GM21576 (cell line): ENCODE measurements at regions not wholly inside any gene's neighbourhood (a gene's known extent, or its start where the extent isn't known, plus 50 kb on each side); places are given as distances from the start of the nearest gene placed in this dataset.
"Not testable (repeated sequence)": the region's sequence is repeated elsewhere in the genome, so short reads cannot be mapped to it uniquely, and the experiment has no call there.

Source experiments
- ATAC-seq: cut with Tn5 transposase; IDR thresholded peaks from one replicate; pipeline ENCODE4 v1.9.1; 2021; ENCODE audit warnings: mild to moderate bottlenecking, moderate library complexity; ENCODE audit not compliant: unreplicated experiment

DNA sequence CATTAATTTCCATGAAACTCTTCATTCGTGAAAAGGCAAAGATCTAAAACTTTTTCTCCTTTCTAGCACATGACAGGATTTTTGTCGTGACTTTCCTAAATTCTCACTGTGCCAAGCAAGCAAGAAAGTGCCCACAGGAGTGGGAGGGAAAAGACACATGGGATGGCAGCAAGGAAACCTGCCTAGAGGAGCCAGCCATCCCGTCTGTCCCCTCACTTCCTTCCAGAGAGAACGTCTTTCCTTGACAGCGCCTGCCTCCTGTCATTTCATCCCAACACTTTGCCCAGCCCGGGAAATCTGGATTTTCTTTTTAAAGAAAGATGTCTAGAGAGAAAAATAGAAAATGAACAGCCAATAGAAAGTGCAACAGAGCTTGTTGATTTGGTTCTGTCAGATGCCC lies 200.6 kb upstream of the PTBP2 start:
- no peak for ATAC-seq

DNA sequence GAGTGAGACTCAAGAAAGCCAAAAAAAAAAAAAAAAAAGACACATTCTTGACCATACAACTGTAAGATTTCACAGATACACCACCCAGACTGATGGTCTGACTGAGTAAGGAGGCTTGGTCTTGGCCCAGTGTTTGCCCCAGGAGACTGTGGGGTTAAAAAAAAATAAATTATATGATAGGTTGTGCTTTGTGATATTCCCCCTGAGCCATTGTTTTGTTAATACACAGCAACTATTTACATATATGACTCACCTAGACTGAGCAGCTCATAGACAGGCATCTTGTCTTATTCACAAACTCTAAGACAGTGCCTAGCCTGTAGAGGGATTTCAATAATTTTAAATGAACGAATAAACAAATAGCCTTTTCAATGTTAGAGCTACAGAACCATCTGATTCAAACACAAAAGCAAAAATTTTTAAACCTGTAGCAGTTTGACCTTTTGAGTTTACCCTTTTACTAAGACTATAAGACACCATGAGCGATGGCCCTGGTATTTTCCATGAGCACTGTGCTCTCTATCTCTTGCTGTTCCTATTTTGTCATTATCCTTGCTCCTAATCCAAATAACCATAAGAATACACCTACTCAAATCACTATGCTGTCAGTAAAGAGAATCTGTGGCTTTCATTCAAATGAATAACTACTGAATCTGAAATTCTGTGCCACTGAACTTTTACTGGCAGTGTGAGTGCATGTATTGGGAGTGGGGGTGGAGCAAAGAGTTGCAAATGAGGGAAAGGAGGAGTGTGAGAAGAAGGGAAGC lies 199.4 kb upstream of the PTBP2 start:
- ATAC-seq: no peak

DNA sequence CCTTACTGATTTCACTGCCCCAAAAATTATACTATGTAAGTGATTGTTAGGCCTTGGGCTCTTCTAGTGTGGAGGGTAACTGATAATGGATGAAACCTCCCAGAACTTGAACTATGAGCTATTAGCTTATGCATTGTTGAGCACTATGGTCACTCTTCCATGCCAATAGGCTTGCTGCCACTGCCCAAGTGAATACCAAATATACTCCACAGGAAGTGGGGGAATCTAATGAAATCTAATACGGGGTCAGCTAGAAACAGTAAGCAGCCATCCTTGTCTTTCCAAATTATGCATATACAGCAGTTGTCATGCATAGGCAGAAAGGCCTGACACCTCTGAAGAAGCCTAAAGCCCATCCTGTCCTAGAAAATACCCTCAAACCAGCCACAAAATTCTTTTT lies 198.7 kb upstream of the PTBP2 start:
- no peak for ATAC-seq

DNA sequence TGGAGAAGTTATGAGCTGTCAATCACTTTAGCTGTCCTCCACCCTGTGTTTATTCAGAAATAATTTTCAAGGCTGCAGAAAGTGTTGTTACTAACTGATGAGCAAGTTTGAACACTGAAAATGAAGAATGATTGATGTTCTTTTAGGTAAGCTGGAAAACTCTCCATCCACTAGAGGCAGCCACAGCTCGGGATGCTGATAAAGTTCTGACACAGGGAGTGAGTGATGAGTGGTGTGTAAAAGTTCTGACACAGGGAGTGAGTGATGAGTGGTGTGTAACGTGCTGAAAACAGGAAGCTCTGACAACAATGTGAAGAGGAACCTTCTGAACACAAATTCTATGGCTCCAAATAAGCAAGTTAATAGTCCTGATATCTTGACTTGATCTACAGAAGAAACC lies 197.5 kb upstream of the PTBP2 start:
- no peak for ATAC-seq

DNA sequence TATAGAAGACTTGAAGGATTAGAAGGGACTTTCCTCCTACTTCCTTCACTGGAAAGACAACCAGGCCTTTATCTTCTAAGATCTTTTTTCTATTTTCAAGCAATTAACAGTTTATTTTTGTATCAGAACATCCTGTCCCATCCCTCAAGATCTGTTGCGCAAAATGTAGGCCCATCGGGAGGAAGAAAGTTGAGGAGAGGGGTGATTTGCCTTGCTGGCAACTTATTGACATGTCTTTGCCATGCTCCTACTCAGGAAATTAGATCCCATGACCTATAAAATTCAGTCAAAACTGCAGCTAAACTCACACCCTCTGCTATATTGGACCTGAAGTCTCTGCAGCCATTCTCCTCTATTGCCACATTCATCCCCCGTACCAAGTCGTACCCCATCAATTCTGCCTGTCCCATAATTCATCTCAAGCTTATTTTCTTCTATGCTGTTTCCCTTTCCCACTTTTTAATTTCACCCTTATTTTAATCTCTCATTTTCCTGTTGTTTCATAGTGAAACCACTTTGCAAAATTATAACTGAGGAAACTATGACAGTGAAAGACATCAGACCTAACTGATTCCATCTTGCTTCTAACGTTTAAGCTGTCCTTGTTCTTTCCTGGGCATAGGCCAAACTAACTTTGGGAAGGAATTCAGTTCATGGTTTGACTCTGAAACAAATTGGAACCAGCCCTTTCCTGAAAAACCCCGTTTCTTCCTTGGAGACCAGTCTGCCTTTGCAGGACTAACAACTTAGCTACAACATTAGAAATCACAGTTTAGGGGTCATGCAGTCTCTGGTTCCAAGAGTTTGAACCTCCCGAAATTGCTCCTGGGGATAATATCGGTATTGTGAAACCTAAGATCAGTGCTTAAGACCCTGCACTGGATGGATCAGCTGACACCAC lies 195.7 kb upstream of the PTBP2 start:
- no peak for ATAC-seq

DNA sequence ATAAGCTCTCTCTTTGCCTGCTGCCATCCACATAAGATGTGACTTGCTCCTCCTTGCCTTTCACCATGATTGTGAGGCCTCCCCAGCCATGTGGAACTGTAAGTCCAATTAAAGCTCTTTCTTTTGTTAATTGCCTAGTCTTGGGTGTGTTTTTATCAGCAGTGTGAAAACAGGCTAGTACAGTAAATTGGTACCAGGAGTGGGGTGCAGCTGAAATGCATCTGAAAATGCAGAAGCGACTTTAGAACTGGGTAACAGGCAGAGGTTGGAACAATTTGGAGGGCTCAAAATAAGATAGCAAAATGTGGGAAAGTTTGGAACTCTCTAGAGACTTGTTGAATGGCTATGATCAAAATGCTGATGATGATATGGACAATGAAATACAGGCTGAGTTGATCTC lies 192.9 kb upstream of the PTBP2 start:
- ATAC-seq: not testable (repeated sequence)

DNA sequence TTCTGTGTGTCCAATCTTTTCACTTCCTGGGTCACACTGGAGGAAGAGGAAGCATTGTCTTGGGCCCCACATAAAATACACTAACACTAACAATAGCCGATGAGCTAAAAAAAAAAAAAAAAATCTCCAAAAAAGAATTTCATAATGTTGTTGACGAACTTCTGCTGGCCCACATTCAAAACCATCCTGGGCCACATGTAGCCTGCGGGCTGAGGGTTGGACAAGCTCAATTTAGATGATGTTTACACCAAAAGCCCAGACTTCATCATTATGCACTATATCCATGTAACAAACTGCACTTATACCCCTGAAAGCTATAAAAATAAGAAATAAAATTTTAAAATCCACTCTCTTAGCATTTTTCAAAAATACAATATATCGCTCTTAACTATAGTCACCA lies 187.8 kb upstream of the PTBP2 start:
- no peak for ATAC-seq

DNA sequence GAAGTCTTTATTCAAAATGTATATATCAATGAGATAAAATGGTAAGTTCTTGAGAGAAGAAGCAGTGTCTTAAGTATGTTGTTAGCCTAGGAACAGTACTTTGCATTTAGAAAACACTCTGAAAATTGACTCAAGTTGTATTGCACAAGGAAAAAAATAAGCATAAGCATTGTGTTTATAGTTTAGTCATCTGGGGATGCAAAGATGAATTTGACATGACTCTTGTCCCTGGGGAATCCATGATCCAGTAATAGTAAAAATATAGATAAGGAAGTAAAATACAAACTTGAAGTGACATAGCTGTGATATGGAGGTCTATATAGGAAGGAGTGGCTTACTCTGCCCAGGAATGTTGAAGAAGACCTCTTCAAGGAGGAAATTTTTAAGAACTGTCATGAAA lies 185.0 kb upstream of the PTBP2 start:
- ATAC-seq: no peak

DNA sequence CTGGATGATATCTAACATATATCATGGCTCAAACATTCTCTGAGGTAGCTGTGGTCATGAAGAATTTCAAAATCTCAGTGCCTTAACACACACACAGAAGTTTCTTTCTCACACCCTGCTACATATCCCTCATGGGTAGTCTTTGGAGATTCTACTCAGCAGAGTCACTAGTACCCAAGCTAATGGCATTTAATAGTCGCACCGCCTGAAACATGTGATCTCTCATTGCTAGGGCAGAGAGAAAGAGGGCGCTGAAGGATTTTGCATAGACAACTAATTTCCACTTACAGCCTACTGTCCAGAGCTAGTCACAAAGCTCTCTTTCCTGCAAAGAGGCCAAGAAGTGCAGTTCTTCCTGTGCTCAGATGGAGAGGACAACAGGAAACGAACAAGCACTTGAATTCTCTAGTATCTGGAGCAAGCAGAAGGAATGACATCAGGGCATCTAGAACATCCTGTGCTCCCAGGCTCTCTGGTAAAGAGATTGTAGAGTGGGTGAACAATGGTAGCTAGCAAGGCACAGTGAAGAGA lies 183.4 kb upstream of the PTBP2 start:
- ATAC-seq: no peak

DNA sequence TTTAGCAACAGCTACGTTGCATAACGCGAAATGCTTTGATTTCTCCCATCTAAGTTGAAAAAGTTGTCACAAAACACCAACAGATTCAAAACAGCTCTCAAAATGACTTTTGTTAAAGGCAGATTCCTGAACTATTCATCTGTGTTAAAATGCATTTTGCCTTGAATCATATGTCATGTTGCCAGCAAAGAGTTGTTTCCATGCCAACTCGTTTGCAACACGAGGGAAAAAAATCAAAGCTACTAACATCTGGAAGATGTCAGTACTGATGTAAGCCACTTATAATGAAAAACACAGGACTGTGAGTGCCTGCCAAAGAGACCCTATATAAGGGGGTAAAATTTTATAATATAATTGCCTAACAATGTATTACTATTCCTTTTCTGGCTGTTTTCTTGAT lies 182.7 kb upstream of the PTBP2 start:
- ATAC-seq: no peak

DNA sequence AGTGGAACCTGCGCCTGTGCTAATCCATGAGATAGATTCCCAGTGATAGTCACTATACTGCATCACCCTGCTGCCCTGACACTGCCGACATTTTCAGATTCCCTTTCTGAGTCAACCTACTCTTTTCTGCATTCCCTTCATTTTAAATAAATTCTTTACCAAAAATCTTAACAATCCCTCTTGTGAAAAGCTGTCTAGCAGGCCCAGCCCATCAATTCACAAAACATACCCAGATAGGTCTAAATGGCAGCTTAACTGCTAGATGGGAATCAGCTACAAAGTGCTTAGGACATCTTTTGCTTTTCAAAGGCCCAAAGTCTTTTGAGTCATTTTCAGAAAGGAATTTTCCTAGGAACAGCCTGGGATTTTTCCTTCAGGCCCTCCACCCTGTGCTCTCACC lies 180.1 kb upstream of the PTBP2 start:
- no peak for ATAC-seq

DNA sequence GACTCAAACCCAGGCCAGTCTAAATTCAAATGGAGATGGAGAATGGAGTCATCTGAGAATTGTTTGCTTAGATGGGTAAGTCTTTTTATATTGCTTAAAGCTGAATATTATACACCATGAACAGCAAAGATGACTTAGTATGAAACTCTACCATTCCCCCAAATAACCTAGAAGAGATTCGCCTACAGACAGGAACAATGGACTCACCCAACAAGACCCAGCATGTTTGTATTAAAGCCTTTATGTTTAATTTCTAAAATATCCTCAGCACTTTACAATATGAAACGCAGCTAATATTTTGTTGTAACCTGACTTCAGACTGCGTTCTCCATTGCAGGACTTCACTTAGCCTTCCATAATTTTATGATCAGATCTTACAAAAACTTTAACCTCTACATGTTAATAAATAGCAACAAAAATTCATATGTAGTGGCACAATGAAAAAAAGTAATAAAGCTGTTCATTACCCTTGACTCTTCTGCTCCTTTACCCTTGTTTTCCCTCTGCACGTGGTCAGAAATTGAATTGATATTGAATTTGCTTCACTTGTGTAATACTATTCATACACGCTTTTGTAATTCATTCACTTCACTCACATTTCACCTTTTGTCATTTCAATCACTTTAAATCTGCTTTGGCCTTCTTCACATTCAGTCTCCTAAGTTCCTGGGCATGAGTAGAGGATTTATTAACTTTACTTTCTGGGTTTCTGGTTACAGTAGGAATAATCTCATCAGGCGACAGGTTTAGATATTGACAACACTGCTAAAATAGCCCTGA lies 177.3 kb upstream of the PTBP2 start:
- no peak for ATAC-seq

DNA sequence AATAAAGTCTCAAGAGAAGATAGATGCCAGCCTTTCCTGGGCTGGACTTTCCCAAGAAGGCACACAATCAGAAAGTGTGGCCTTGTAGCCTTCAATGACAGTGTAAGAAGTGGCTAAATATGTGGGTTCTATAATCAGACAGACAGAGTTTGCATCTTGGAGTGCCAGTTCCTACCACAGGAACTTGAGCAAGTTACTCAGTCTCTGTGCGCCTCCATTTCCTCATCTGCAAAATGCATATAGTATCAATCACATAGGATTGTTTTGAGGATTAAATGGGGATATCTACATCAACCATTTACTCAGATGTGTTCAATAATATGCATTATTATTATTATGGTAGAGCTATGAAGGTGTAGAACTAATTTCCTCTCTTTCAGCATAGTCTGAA lies 176.8 kb upstream of the PTBP2 start:
- ATAC-seq: no peak

DNA sequence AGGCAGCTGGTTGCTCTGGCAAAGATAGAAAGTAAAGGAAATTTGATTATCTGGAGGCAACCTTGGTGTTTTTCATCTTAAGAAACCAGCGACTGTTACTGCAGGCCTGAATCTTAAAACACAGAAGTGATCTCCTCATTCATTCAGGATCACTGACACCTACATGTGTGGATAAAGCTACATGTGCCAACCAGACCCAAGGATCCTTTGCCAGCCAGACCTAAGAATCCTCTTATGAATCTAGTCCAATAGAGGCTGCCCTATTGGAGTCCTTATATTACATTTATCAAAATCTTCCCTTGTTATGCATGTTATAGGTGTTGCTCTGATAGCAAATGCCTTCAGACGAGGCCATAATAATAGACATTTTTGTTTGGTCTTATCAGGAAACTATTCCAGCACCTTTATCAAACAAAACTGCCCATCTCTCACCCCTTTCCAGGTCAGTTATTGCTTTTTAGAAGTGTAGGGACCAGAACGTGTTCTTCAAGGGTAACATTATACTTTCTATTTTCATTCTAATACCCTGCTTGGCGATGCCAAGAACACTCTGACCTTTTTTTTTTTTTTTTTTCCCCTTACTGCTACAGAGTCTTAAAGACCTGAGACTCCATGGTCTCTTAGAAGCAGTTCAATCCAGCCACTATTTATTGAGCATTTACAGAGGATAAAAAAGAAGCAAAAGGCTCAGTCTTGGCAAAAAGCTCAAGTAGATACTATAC lies 175.5 kb upstream of the PTBP2 start:
- ATAC-seq: no peak

DNA sequence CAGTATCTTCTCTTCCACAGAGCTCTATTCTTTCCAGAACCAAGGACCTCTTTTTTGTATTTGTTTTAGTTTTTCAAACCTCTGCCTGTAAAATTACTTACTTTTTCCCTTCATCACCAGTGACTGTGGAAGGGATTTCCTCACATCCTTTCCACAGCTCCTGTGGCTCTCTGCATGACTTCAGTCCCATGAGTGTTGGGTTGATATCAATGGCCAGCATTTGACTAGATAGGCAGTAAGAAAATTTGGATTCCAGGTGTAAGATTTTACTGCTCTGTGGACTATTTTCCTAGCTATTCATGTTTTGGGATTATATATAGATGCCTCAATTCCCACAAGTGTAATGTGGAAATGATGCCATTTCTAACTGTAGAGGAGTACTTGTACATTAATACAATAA lies 171.5 kb upstream of the PTBP2 start:
- no peak for ATAC-seq

DNA sequence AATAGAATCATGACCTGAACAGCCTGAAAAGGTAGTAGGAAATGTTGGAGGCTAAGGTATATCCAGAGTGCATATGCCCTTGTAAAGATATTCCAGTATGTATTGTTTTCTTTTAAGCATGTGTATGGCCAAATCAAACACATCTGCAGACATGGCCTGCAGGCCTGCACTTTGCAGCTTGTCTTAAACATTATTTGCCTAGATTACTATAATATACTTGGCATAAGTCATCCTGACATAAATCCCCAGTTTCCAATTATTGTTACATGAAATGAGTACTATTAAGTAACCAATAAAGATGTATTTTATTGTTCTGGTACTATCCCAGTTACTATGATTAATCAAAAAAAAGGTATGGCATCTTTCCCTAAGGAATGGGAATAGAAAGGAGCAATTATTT lies 169.1 kb upstream of the PTBP2 start:
- no peak for ATAC-seq

DNA sequence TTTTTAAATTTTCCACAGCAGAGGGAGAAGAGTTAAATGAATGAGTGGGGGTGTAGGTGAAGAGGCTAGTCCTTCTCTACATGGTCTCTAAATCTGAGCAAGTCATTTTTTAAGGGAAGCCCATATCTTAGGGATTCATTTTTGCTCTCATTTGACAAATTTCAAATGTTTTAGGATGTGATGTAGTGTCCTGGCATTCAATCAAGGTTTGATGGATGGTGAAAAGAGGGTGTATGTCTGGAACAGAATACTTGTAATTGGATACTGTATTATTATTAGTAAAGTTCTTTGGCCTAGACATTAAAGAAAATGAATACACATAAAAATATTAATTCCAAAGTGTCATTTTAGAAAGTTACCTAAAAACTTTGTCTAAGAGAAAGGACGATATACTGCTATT lies 167.8 kb upstream of the PTBP2 start:
- ATAC-seq: no peak

DNA sequence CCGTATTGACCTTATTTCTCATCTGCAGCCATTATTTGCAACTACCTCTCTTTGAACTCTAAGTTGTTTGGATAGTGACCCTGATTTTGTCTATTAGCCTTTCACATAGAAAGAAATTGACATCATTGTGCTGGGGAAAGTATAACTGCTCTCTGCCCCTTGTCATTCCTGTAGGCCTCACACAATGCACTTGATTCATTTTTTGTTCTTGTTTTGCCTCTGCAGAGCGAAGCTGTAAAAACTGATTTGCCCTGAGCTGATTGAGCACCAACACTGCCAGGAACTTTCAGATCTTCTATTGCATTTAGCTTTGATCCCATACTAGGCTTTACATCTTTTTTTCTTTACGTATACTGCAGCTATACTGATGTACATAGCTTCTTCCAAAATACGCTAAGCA lies 167.2 kb upstream of the PTBP2 start:
- no peak for ATAC-seq

DNA sequence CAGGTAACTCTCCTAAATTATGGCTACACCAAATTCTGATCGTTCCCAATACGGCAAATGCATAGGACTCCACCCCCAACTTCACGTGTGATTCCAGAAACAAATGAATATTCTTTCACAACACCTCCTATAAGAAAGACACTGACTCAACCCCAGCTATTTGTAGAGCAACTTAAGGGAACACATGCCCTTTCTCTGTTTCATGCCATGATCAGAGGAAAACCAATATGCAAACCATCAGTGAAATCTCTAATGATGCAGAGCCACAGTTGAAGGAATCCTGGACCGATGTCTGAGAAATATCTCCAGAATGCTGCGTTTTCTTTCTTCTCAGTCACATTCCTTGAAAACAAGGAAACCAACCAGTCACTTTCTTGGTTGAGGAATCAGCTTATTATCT lies 164.2 kb upstream of the PTBP2 start:
- ATAC-seq: no peak

DNA sequence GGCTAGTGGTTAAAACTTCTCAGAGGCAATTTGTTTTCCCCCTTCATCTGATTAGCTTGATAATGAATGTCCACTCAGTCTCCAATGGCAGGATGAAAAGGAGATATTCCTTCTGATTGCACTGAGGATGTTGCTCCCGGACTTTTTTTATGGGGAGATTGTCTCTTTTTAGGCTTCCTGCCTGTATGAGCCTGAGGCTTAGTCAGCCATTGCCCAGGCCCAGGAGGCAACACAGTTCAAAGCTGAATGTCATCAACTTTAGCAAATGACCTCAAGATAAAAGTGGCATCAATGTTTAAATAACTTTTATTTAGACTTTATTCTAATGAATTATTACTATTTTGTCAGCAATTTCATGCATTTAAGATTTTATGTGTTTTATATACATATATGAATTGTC lies 162.9 kb upstream of the PTBP2 start:
- ATAC-seq: no peak

DNA sequence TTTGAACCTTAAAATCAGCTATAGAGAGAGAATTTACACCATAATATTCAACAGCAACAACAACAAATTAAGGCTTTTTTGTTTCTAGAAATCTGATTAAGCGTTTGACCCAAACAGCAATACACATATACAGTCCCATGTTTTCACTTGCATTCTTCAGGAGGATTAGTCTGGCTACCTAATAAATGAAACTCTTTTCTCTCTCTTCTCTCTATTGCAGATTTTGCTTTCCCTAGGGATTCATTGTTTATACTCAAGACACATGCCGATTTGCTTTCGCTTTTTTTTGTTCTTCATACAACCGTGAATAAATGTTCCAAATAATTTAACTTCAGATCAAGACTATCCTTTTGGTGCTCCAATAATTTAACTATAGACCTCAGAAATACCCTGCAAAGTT lies 162.4 kb upstream of the PTBP2 start:
- ATAC-seq: no peak
